Psoas muscle (tissue), 7 donors: ENCODE measurements at regions not wholly inside any gene's neighbourhood (a gene's known extent, or its start where the extent isn't known, plus 50 kb on each side); places are given as distances from the start of the nearest gene placed in this dataset.

Source experiments
- ATAC-seq, 4 donors: fragments of 200-7000 bp; cut with Tn5 transposase; one replicate each; pipeline ENCODE4 v1.9.1; 2020; ENCODE audit warnings: moderate library complexity in 3 of 4, mild to moderate bottlenecking in 2 of 4
- DNase-seq, 2 donors: peaks; one replicate each; pipeline ENCODE4 v3.0.0-alpha.2; 2020
- H3K27ac ChIP-seq: fragments of 200-600 bp; one replicate; pipeline ENCODE4 v1.8.0; 2022
- H3K27me3 ChIP-seq, 3 donors: fragments of 200-600 bp in 1 of 3; one replicate each; pipeline versions ENCODE4 v1.6.1 to v1.8.0; 2013 to 2022; ENCODE audit warnings: low read length in 2 of 3, mild to moderate bottlenecking in 2 of 3, moderate library complexity in 1 of 3; ENCODE audit not compliant: insufficient read depth in 3 of 3
- H3K36me3 ChIP-seq, 2 donors: fragments of 200-600 bp in 1 of 2; one replicate each; pipeline versions ENCODE4 v1.6.1 to v1.8.0; 2013 to 2022; ENCODE audit warnings: low read depth in 1 of 2, mild to moderate bottlenecking in 1 of 2, moderate library complexity in 1 of 2; ENCODE audit not compliant: insufficient read depth in 1 of 2
- H3K4me1 ChIP-seq: fragments of 200-600 bp; one replicate; pipeline ENCODE4 v1.8.0; 2022
- H3K4me3 ChIP-seq: fragments of 200-600 bp; one replicate; pipeline ENCODE4 v1.8.0; 2022; ENCODE audit warnings: mild to moderate bottlenecking
- H3K9me3 ChIP-seq: fragments of 200-600 bp; one replicate; pipeline ENCODE4 v1.8.0; 2022
- CTCF ChIP-seq: fragments of 200-600 bp; IDR thresholded peaks from one replicate; pipeline ENCODE4 v1.8.0; 2022; ENCODE audit warnings: antibody characterized with exemption
- WGBS, 3 donors: extraction: QIAGEN DNeasy Blood & Tissue Kit; methylation state at CpG; one replicate each; pipeline versions ENCODE4 v1.1.6 to v1.1.7; 2013; 5-methylcytosine and 5-hydroxymethylcytosine counted together
- intact Hi-C, 2 donors: fragments of 100-400 bp; cut with DNase I; formaldehyde crosslinking; loops; one replicate each; pipeline versions ENCODE4 v1.11.0 to v1.14.2; 2022
- donor health status: healthy with polysubstance abuse.
- donor health status: DM: no; HTN: no; CAD: no; lungs with moderate emphysema.
- donor health status: Bipolar disorder and iron deficiency.
- donor health status: healthy.
- donor health status: DM: yes; HTN: yes; CAD: no.
- donor health status: DM: no; HTN: no; CAD: no.
- donor health status: DM: yes; HTN: yes; CAD: no.

- 8 to 33% (median 14%) methylated on average over 1 of the region's 1 CpG for WGBS, 3 donors
- H3K27ac ChIP-seq: no peak overlapping the region
- TF ChIP-seq CTCF: no peak
- DNase-seq: no peak
- no peaks in the 10 kb centered on the region for H3K36me3 ChIP-seq
- no peaks in the 10 kb centered on the region for H3K27me3 ChIP-seq
- intact Hi-C loops: no loop called here
- no peak for ATAC-seq
- H3K9me3 ChIP-seq: peaks cover 2% of the 10 kb centered on the region
- no peak overlapping the region for H3K4me3 ChIP-seq
- H3K4me1 ChIP-seq: no peaks in the 10 kb centered on the region
Observed at GRCh38 chrX:3780564-3780963, 67.1 kb upstream of the PRKX start.

- Histone ChIP-seq H3K4me3 (no peak overlapping the region), H3K9me3 (peaks cover 2% of the 10 kb centered on the region), H3K27me3 (no peaks in the 10 kb centered on the region), H3K36me3 (no peaks in the 10 kb centered on the region), H3K27ac (no peak overlapping the region), H3K4me1 (no peaks in the 10 kb centered on the region)
- intact Hi-C loops: no loop called here
- DNase-seq (no peak), ATAC-seq (no peak)
- no peak for TF ChIP-seq CTCF
Observed at GRCh38 chrX:3779546-3779945, 66.1 kb upstream of the PRKX start.

- Histone ChIP-seq H3K4me3 (no peak overlapping the region), H3K36me3 (no peaks in the 10 kb centered on the region), H3K27ac (no peak overlapping the region), H3K9me3 (peaks cover 2% of the 10 kb centered on the region), H3K4me1 (no peaks in the 10 kb centered on the region), H3K27me3 (no peaks in the 10 kb centered on the region)
- TF ChIP-seq CTCF: no peak
- ATAC-seq (no peak), DNase-seq (no peak)
- intact Hi-C loops: no loop called here
Observed at GRCh38 chrX:3777416-3777815, 64.0 kb upstream of the PRKX start.

GRCh38 chrX:3771766-3772165 is 58.3 kb upstream of the PRKX start:
- 29 to 52% (median 36%) methylated on average over 3 of the region's 3 CpGs for WGBS, 3 donors
- TF ChIP-seq CTCF: no peak
- no peaks in the 10 kb centered on the region for H3K9me3 ChIP-seq
- no peak for ATAC-seq
- no peak for DNase-seq
- intact Hi-C loops: no loop called here
- H3K4me3 ChIP-seq: no peak overlapping the region
- no peaks in the 10 kb centered on the region for H3K36me3 ChIP-seq
- no peaks in the 10 kb centered on the region for H3K27me3 ChIP-seq
- H3K27ac ChIP-seq: no peak overlapping the region
- no peaks in the 10 kb centered on the region for H3K4me1 ChIP-seq

GRCh38 chrX:3768881-3769280 is 55.4 kb upstream of the PRKX start:
- Histone ChIP-seq H3K4me3 (no peak overlapping the region), H3K36me3 (no peaks in the 10 kb centered on the region), H3K27ac (no peak overlapping the region), H3K9me3 (no peaks in the 10 kb centered on the region), H3K4me1 (no peaks in the 10 kb centered on the region), H3K27me3 (no peaks in the 10 kb centered on the region)
- no peak for ATAC-seq
- no peak for TF ChIP-seq CTCF
- no peak for DNase-seq
- 47 to 53% (median 51%) methylated on average over 1 of the region's 1 CpG for WGBS, 3 donors
- intact Hi-C loops: no loop called here
